ENCODE measurements at regions not wholly inside any gene's neighbourhood (a gene's known extent, or its start where the extent isn't known, plus 50 kb on each side); places are given as distances from the start of the nearest gene placed in this dataset.

- no peak for DNase-seq
- Histone ChIP-seq H3K9me3 (ENCODE audit: control insufficient read depth, low read length) (no peaks in the 10 kb centered on the region), H3K27ac (ENCODE audit: low read depth in 1 of 2, low read length in 2 of 2) (no peak overlapping the region), H3K36me3 (ENCODE audit: control insufficient read depth in 1 of 2, insufficient read depth in 2 of 2, low read length in 1 of 2) (no peaks in the 10 kb centered on the region), H3K27me3 (ENCODE audit: control insufficient read depth in 1 of 2, insufficient read depth in 2 of 2, low read length in 1 of 2) (no peaks in the 10 kb centered on the region), H3K4me1 (ENCODE audit: control insufficient read depth in 1 of 2, insufficient read depth in 2 of 2, low read length in 2 of 2) (no peaks in the 10 kb centered on the region), H3K4me3 (ENCODE audit: low read length in 2 of 2) (no peak overlapping the region)
- ATAC-seq (ENCODE audit: low FRiP score): no peak
- intact Hi-C loops (cut with DNase I): no loop called here
- WGBS, 2 donors: 95% methylated on average over 36 to 38 of the region's 38 CpGs
Measured at GRCh38 chr3:148280623-148281242, 417.0 kb upstream of the AGTR1 start.

GRCh38 chr3:148289159-148289558, 408.5 kb upstream of the AGTR1 start:
- no peak for ATAC-seq (ENCODE audit: low FRiP score)
- no peak for DNase-seq
- H3K36me3 ChIP-seq (ENCODE audit: control insufficient read depth in 1 of 2, insufficient read depth in 2 of 2, low read length in 1 of 2): no peaks in the 10 kb centered on the region
- intact Hi-C loops (cut with DNase I): no loop called here
- 62 to 80% methylated on average over 6 of the region's 6 CpGs for WGBS, 2 donors
- H3K4me1 ChIP-seq (ENCODE audit: control insufficient read depth in 1 of 2, insufficient read depth in 2 of 2, low read length in 2 of 2): no peaks in the 10 kb centered on the region
- peaks cover 2% of the 10 kb centered on the region for H3K9me3 ChIP-seq (ENCODE audit: control insufficient read depth, low read length)
- no peak overlapping the region for H3K4me3 ChIP-seq (ENCODE audit: low read length in 2 of 2)
- no peaks in the 10 kb centered on the region for H3K27me3 ChIP-seq (ENCODE audit: control insufficient read depth in 1 of 2, insufficient read depth in 2 of 2, low read length in 1 of 2)
- no peak overlapping the region for H3K27ac ChIP-seq (ENCODE audit: low read depth in 1 of 2, low read length in 2 of 2)

GRCh38 chr3:148297013-148297412, 400.7 kb upstream of the AGTR1 start:
- no peaks in the 10 kb centered on the region for H3K27me3 ChIP-seq (ENCODE audit: control insufficient read depth in 1 of 2, insufficient read depth in 2 of 2, low read length in 1 of 2)
- no peak for ATAC-seq (ENCODE audit: low FRiP score)
- intact Hi-C loops (cut with DNase I): no loop called here

GRCh38 chr3:148307443-148307843, 390.3 kb upstream of the AGTR1 start:
- Histone ChIP-seq H3K9me3 (ENCODE audit: control insufficient read depth, low read length) (no peaks in the 10 kb centered on the region), H3K27ac (ENCODE audit: low read depth in 1 of 2, low read length in 2 of 2) (no peak overlapping the region), H3K4me1 (ENCODE audit: control insufficient read depth in 1 of 2, insufficient read depth in 2 of 2, low read length in 2 of 2) (no peaks in the 10 kb centered on the region), H3K36me3 (ENCODE audit: control insufficient read depth in 1 of 2, insufficient read depth in 2 of 2, low read length in 1 of 2) (no peaks in the 10 kb centered on the region), H3K27me3 (ENCODE audit: control insufficient read depth in 1 of 2, insufficient read depth in 2 of 2, low read length in 1 of 2) (no peaks in the 10 kb centered on the region), H3K4me3 (ENCODE audit: low read length in 2 of 2) (no peak overlapping the region)
- 58 to 80% methylated on average over 2 of the region's 2 CpGs for WGBS, 2 donors
- no peak for DNase-seq
- ATAC-seq (ENCODE audit: low FRiP score): no peak
- intact Hi-C loops (cut with DNase I): no loop called here

More at GRCh38 chr3:148297013-148297412, 400.7 kb upstream of the AGTR1 start:
- no peaks in the 10 kb centered on the region for H3K4me1 ChIP-seq (ENCODE audit: control insufficient read depth in 1 of 2, insufficient read depth in 2 of 2, low read length in 2 of 2)
- DNase-seq: no peak
- H3K27ac ChIP-seq (ENCODE audit: low read depth in 1 of 2, low read length in 2 of 2): no peak overlapping the region
- H3K4me3 ChIP-seq (ENCODE audit: low read length in 2 of 2): no peak overlapping the region
- no peaks in the 10 kb centered on the region for H3K36me3 ChIP-seq (ENCODE audit: control insufficient read depth in 1 of 2, insufficient read depth in 2 of 2, low read length in 1 of 2)
- no peaks in the 10 kb centered on the region for H3K9me3 ChIP-seq (ENCODE audit: control insufficient read depth, low read length)

- intact Hi-C loops (cut with DNase I): no loop called here
- Histone ChIP-seq H3K27me3 (ENCODE audit: control insufficient read depth in 1 of 2, insufficient read depth in 2 of 2, low read length in 1 of 2) (no peaks in the 10 kb centered on the region), H3K9me3 (ENCODE audit: control insufficient read depth, low read length) (no peaks in the 10 kb centered on the region), H3K36me3 (ENCODE audit: control insufficient read depth in 1 of 2, insufficient read depth in 2 of 2, low read length in 1 of 2) (no peaks in the 10 kb centered on the region), H3K27ac (ENCODE audit: low read depth in 1 of 2, low read length in 2 of 2) (no peak overlapping the region), H3K4me3 (ENCODE audit: low read length in 2 of 2) (no peak overlapping the region), H3K4me1 (ENCODE audit: control insufficient read depth in 1 of 2, insufficient read depth in 2 of 2, low read length in 2 of 2) (no peaks in the 10 kb centered on the region)
- DNase-seq (no peak), ATAC-seq (ENCODE audit: low FRiP score) (no peak)
- WGBS, 2 donors: 31 to 43% methylated on average over 4 of the region's 4 CpGs
Measured at GRCh38 chr3:148309390-148310035, 388.2 kb upstream of the AGTR1 start.

- WGBS, 2 donors: 82 to 88% methylated on average over 3 of the region's 3 CpGs
- H3K9me3 ChIP-seq (ENCODE audit: control insufficient read depth, low read length): no peaks in the 10 kb centered on the region
- H3K36me3 ChIP-seq (ENCODE audit: control insufficient read depth in 1 of 2, insufficient read depth in 2 of 2, low read length in 1 of 2): no peaks in the 10 kb centered on the region
- no peak overlapping the region for H3K27ac ChIP-seq (ENCODE audit: low read depth in 1 of 2, low read length in 2 of 2)
- ATAC-seq (ENCODE audit: low FRiP score) (no peak), DNase-seq (no peak)
- H3K4me1 ChIP-seq (ENCODE audit: control insufficient read depth in 1 of 2, insufficient read depth in 2 of 2, low read length in 2 of 2): no peaks in the 10 kb centered on the region
- peaks cover 0 to 3% of the 10 kb centered on the region in 2 donors for H3K27me3 ChIP-seq (ENCODE audit: control insufficient read depth in 1 of 2, insufficient read depth in 2 of 2, low read length in 1 of 2)
- intact Hi-C loops (cut with DNase I): no loop called here
- H3K4me3 ChIP-seq (ENCODE audit: low read length in 2 of 2): no peak overlapping the region
Measured at GRCh38 chr3:148315756-148316155, 381.9 kb upstream of the AGTR1 start.

- H3K27me3 ChIP-seq (ENCODE audit: control insufficient read depth in 1 of 2, insufficient read depth in 2 of 2, low read length in 1 of 2): peaks cover 0 to 3% of the 10 kb centered on the region in 2 donors
- no peaks in the 10 kb centered on the region for H3K36me3 ChIP-seq (ENCODE audit: control insufficient read depth in 1 of 2, insufficient read depth in 2 of 2, low read length in 1 of 2)
- no peaks in the 10 kb centered on the region for H3K4me1 ChIP-seq (ENCODE audit: control insufficient read depth in 1 of 2, insufficient read depth in 2 of 2, low read length in 2 of 2)
- intact Hi-C loops (cut with DNase I): no loop called here
- H3K4me3 ChIP-seq (ENCODE audit: low read length in 2 of 2): no peak overlapping the region
- H3K9me3 ChIP-seq (ENCODE audit: control insufficient read depth, low read length): no peaks in the 10 kb centered on the region
- 51% methylated on average over 3 of the region's 3 CpGs for WGBS, 2 donors
- H3K27ac ChIP-seq (ENCODE audit: low read depth in 1 of 2, low read length in 2 of 2): no peak overlapping the region
- no peak for DNase-seq
- no peak for ATAC-seq (ENCODE audit: low FRiP score)
Measured at GRCh38 chr3:148318240-148318639, 379.5 kb upstream of the AGTR1 start.

- WGBS, 2 donors: 54 to 71% methylated on average over 7 of the region's 7 CpGs
- no peaks in the 10 kb centered on the region for H3K4me1 ChIP-seq (ENCODE audit: control insufficient read depth in 1 of 2, insufficient read depth in 2 of 2, low read length in 2 of 2)
- H3K36me3 ChIP-seq (ENCODE audit: control insufficient read depth in 1 of 2, insufficient read depth in 2 of 2, low read length in 1 of 2): no peaks in the 10 kb centered on the region
- H3K9me3 ChIP-seq (ENCODE audit: control insufficient read depth, low read length): no peaks in the 10 kb centered on the region
- peaks cover 0 to 3% of the 10 kb centered on the region in 2 donors for H3K27me3 ChIP-seq (ENCODE audit: control insufficient read depth in 1 of 2, insufficient read depth in 2 of 2, low read length in 1 of 2)
- DNase-seq (no peak), ATAC-seq (ENCODE audit: low FRiP score) (no peak)
- intact Hi-C loops (cut with DNase I): no loop called here
- no peak overlapping the region for H3K4me3 ChIP-seq (ENCODE audit: low read length in 2 of 2)
- no peak overlapping the region for H3K27ac ChIP-seq (ENCODE audit: low read depth in 1 of 2, low read length in 2 of 2)
Measured at GRCh38 chr3:148319161-148319915, 378.4 kb upstream of the AGTR1 start.

GRCh38 chr3:148319960-148320359, 377.7 kb upstream of the AGTR1 start:
- WGBS, 2 donors: 43% methylated on average over 2 of the region's 2 CpGs
- Histone ChIP-seq H3K36me3 (ENCODE audit: control insufficient read depth in 1 of 2, insufficient read depth in 2 of 2, low read length in 1 of 2) (no peaks in the 10 kb centered on the region), H3K9me3 (ENCODE audit: control insufficient read depth, low read length) (no peaks in the 10 kb centered on the region), H3K27ac (ENCODE audit: low read depth in 1 of 2, low read length in 2 of 2) (no peak overlapping the region), H3K4me1 (ENCODE audit: control insufficient read depth in 1 of 2, insufficient read depth in 2 of 2, low read length in 2 of 2) (no peaks in the 10 kb centered on the region), H3K4me3 (ENCODE audit: low read length in 2 of 2) (no peak overlapping the region), H3K27me3 (ENCODE audit: control insufficient read depth in 1 of 2, insufficient read depth in 2 of 2, low read length in 1 of 2) (peaks cover 0 to 3% of the 10 kb centered on the region in 2 donors)
- intact Hi-C loops (cut with DNase I): no loop called here
- no peak for ATAC-seq (ENCODE audit: low FRiP score)
- DNase-seq: no peak
